HG03095 (cell line): ENCODE measurements at regions not wholly inside any gene's neighbourhood (a gene's known extent, or its start where the extent isn't known, plus 50 kb on each side); places are given as distances from the start of the nearest gene placed in this dataset.

Experiments
- ATAC-seq: cut with Tn5 transposase; IDR thresholded peaks from one replicate; pipeline ENCODE4 v1.9.1; 2021; ENCODE audit warnings: moderate library complexity; ENCODE audit not compliant: unreplicated experiment

- ATAC-seq = no peak
Observed at GRCh38 chr10:118537623-118538022, 57.8 kb downstream of the PRLHR start.

DNA sequence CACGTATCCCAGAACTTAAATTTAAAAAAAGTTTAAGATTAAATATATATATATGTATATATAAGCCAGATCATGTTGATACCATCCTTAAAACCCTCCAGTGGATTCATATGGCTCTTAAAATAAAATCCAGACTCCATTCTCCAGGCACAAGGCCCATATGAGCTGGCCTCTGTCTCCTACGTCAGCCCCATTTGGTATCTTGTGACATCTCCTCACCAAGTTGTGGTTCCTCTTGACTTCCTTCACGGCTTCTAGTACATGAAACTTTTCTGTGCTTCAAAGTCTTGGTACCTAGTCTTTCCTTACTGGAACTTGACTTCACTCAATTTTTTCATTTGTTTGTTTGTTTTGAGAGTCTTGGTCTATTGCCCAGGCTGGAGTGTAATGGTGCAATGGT, 61.3 kb downstream of the PRLHR start:
- no peak for ATAC-seq

DNA sequence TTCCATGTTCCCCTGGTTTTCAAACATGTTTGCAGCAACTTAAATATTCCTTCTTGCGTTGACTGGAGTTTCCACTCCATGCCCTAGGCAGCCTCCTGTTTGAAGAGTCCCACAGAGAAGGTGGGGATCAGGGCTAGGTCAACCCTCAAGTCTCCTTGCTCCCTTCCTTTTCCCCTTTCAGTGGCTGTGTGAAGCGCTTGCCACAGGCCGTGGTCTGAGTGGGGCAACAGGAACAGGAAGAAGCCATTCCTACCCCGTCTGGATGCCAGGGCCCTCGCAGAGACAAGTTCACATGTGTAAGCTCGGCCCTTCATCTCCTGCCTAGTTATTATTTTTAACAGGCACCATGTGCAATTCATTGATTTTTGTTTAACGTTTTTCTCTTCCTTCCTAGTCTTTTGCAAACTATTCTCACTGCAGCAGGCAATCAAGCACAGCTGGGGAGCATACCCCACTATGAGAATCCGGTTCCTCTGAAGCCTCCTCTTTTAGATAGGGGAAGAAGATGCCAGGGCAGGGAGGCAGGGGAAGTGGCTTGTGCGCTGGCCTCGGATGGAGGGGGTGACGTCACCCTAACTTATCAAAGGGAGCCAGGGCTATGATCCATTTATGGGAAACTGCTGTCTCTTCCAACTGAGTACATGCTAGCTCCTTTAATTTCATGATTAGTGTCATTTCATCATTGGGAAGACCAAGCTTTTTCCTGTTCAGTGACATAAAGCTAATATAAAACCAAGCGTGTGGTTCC, 64.2 kb downstream of the PRLHR start:
- no peak for ATAC-seq

DNA sequence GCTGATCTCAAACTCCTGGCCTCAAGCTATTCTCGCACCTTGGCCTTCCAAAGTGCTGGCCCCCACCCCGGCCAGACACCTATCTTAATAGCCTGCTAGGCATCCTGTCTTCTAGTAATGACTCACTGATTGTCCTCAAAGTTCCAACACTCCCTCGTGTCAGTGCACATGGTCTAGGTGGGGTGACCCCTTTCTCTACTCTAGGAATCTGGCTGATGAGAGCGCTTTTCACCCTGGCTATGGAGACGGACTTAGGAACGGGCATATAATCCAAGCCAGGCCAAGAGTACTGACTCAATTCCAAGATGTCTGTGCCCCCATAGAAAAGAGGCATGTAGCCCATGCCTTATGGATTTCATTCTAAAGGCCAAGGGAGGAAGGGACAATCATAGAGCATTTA, 67.0 kb downstream of the PRLHR start:
- no peak for ATAC-seq

DNA sequence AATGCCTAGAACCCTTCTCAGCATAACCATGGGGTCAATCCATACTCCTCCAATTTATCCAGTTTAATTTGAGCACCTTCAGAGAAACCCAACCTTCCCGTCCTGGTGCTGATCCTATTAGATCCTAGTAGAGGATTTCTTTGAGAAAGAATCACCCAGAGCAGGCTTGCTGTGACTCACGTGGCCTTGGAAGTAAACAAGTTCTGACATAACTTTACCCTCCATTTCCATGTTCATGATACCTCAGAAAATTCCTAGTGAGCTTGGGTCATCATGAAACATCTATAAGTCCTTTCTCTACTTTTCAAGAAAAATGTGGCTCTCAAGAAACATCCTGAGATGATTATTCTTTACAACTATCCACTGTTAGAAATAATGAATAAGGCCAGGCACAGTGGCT, 71.7 kb downstream of the PRLHR start:
- ATAC-seq = no peak

- no peak for ATAC-seq
Observed at GRCh38 chr10:118522791-118523498, 72.5 kb downstream of the PRLHR start.

GRCh38 chr10:118521415-118522117, 73.9 kb downstream of the PRLHR start:
- ATAC-seq = no peak

- ATAC-seq = no peak
Observed at GRCh38 chr10:118520116-118520742, 75.2 kb downstream of the PRLHR start.

DNA sequence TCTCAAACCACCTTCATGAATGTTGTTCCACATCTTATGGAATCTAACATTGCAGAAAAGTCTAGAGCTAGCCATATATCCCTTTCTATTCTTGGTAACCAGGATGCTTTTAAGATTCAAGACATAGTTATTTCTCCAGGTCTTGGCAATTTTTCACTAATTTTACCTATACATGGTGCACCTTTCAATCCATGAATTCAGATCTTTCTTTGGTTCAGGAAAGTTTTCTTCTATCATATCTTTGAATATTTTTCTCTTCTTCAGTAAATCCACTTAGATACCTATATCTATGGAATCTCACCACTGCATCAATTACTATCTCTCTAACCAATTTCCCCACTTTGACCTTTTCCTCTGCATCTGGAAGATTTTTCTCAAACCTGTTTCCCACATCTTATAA, 77.4 kb downstream of the PRLHR start:
- ATAC-seq = no peak

DNA sequence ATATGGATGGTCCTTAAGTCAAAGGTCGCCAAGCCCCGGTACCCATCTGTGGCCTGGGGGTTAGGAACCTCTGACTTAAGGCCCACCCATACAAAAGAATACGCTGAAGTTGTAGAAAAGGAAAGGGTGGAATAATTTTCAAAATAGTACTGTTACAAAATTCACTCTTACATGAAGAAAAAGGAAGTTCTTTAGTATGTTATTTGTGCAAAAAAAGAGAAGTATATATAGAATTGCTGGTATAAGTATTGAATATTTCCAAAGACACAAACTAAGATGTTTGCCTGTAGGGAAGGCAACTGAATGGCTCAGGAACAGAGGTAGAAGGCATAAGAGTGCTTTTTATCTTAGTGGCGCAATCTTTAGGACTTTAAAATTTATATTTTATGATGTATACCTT, 78.7 kb downstream of the PRLHR start:
- ATAC-seq = no peak

DNA sequence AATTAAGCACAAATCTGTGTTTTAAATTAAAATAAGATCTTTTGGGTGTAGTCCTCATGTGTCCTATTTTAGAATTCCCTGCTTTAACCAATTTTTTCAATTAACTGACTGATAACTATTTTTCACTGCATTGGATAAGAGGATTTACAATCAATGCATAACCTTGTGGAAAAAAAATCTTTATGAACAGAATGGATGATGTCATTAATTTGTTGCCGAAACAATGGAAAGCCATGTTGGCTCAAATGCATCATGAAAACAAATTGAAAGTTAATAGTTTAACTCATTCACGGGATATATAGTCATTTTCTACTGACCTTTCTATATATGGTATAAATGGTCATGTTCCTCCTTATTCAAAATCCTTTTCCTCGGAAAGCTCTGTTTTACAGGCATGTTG, 82.3 kb downstream of the PRLHR start:
- no peak for ATAC-seq

DNA sequence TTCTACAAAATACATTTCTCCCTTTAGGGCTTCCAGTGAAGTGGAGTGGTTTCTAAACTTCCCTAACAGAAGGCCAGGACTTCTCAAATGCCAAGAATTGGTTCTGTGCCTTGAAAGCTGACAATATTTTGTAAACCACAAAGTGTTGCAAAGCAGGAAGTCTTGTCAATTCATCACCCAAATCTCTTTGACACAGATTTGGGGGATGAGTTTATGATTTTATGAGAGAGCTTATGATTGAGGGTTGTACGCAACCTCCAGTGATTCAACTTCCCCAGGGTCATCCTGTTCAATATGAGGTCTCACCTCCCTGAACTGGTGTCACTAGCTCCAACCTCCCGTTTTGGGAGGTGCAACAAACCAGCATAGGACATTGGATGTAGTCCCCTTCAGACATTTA, 83.7 kb downstream of the PRLHR start:
- no peak for ATAC-seq

GRCh38 chr10:118508863-118509262, 86.6 kb downstream of the PRLHR start:
- no peak for ATAC-seq

GRCh38 chr10:118508355-118508754, 87.1 kb downstream of the PRLHR start:
- ATAC-seq = no peak

GRCh38 chr10:118506671-118507590, 88.5 kb downstream of the PRLHR start:
- no peak for ATAC-seq

DNA sequence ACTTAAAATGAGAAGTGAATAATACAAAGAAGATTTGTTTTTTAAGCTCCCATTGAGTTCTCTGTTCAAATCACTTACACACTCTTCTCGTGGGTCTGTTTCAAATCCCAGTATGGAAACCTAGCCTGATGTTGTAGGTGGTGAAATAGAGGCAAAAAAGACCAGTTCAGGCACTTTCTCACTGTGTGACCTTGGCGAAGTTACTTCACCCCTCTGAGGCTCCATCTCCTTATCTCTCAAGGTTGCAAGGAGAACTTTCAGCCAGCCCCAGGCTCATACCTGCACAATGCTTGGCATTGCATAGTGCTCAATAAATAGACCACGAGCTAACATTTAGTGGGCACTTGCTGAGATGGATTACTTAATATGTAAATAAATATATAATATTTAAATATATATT, 90.1 kb downstream of the PRLHR start:
- ATAC-seq = no peak

GRCh38 chr10:118504467-118505205, 90.8 kb downstream of the PRLHR start:
- ATAC-seq = no peak

DNA sequence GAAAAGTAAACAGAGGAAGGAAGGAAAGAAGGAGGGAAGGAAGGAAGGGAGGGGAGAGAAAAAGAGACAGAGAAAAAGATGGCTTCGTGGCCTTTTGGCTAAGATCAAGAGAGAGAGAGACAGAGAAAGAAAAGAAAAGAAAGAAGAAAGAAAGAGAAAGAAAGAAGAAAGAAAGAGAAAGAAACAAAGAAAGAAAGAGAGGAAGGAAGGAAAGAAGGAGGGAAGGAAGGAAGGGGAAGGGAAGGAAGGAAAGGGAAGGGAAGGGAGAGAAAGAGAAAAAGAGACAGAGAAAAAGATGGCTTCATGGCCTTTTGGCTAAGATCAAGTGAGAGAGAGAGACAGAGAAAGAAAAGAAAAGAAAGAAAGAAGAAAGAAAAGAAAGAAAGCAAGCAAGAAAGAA, 91.4 kb downstream of the PRLHR start:
- no peak for ATAC-seq

- no peak for ATAC-seq
Observed at GRCh38 chr10:118503192-118503591, 92.3 kb downstream of the PRLHR start.
